HepG2 (cell line): ENCODE measurements at regions not wholly inside any gene's neighbourhood (a gene's known extent, or its start where the extent isn't known, plus 50 kb on each side); places are given as distances from the start of the nearest gene placed in this dataset.

Source experiments
- EZH2 ChIP-seq: conservative IDR thresholded peaks from 2 replicates; pipeline ENCODE4 v1.6.1; 2012; ENCODE audit warnings: mild to moderate bottlenecking, low read depth, low read length, moderate library complexity
- HOXA9 ChIP-seq: sonication (generic); formaldehyde crosslinking; IDR thresholded peaks from 2 replicates; pipeline ENCODE4 v1.8.1; 2022; ENCODE audit warnings: missing genetic modification reagents, mild to moderate bottlenecking, moderate library complexity, borderline replicate concordance
- ZNF251 ChIP-seq: sonication (generic); formaldehyde crosslinking; IDR thresholded peaks from 2 replicates; pipeline ENCODE4 v1.9.0; 2021; ENCODE audit warnings: mild to moderate bottlenecking, missing genetic modification reagents
- ZNF317 ChIP-seq: sonication (generic); formaldehyde crosslinking; IDR thresholded peaks from 2 replicates; pipeline ENCODE4 v1.5.0; 2020; ENCODE audit warnings: mild to moderate bottlenecking, missing genetic modification reagents
- TF ChIP-seq, protein P1 (sequence below): IDR thresholded peaks from 2 replicates; pipeline ENCODE4 v1.6.1; 2012; ENCODE audit warnings: low read length, improper control_type of control experiment
- TF ChIP-seq, protein P2 (sequence below): sonication (generic); formaldehyde crosslinking; IDR thresholded peaks from 2 replicates; pipeline ENCODE4 v1.9.0; 2021; ENCODE audit warnings: missing genetic modification reagents, borderline replicate concordance

DNA sequence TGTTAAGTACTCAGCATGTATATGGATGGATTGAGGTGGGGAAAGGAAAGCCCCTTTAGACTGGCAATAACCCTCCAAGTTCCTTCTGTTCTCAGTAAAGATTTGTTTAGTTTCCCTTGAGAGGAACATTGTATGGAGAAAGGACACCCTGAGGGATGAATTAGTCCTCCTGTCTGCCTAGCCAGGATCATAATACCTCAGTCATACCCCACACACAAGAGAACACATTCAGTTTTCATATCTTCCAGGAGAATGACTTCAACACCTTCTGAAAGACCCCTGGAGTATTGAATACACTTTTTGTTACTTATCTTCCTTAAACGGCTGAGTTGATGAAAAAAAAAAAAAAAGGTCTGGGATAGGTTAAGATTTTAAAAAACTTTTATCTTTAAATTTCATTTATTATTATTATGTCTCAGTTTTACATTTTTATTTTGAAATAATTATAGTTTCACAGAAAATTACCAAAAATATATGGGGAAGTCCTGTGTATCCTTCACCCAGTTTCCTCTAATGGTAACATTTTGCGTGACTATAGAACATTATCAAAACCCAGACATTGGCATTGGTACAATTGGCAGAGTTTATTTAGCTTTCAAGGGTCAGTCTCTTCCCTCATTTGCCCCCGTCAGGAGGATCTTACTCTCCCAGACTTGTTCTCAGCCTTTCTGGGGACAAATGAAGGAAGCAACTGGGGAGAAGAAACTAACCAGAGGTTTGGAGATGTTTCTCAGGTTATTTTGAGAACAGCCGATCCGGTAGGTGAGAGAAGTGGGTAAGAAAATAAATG, 88.0 kb downstream of the ACTBL2 start (continued):
- TF ChIP-seq, protein P1, sequence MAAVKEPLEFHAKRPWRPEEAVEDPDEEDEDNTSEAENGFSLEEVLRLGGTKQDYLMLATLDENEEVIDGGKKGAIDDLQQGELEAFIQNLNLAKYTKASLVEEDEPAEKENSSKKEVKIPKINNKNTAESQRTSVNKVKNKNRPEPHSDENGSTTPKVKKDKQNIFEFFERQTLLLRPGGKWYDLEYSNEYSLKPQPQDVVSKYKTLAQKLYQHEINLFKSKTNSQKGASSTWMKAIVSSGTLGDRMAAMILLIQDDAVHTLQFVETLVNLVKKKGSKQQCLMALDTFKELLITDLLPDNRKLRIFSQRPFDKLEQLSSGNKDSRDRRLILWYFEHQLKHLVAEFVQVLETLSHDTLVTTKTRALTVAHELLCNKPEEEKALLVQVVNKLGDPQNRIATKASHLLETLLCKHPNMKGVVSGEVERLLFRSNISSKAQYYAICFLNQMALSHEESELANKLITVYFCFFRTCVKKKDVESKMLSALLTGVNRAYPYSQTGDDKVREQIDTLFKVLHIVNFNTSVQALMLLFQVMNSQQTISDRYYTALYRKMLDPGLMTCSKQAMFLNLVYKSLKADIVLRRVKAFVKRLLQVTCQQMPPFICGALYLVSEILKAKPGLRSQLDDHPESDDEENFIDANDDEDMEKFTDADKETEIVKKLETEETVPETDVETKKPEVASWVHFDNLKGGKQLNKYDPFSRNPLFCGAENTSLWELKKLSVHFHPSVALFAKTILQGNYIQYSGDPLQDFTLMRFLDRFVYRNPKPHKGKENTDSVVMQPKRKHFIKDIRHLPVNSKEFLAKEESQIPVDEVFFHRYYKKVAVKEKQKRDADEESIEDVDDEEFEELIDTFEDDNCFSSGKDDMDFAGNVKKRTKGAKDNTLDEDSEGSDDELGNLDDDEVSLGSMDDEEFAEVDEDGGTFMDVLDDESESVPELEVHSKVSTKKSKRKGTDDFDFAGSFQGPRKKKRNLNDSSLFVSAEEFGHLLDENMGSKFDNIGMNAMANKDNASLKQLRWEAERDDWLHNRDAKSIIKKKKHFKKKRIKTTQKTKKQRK: no peak
- no peak for TF ChIP-seq ZNF251 (CRISPR knock-in tag)
- TF ChIP-seq, protein P2, sequence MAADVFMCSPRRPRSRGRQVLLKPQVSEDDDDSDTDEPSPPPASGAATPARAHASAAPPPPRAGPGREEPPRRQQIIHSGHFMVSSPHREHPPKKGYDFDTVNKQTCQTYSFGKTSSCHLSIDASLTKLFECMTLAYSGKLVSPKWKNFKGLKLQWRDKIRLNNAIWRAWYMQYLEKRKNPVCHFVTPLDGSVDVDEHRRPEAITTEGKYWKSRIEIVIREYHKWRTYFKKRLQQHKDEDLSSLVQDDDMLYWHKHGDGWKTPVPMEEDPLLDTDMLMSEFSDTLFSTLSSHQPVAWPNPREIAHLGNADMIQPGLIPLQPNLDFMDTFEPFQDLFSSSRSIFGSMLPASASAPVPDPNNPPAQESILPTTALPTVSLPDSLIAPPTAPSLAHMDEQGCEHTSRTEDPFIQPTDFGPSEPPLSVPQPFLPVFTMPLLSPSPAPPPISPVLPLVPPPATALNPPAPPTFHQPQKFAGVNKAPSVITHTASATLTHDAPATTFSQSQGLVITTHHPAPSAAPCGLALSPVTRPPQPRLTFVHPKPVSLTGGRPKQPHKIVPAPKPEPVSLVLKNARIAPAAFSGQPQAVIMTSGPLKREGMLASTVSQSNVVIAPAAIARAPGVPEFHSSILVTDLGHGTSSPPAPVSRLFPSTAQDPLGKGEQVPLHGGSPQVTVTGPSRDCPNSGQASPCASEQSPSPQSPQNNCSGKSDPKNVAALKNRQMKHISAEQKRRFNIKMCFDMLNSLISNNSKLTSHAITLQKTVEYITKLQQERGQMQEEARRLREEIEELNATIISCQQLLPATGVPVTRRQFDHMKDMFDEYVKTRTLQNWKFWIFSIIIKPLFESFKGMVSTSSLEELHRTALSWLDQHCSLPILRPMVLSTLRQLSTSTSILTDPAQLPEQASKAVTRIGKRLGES (CRISPR knock-in tag): no peak
- no peak for TF ChIP-seq HOXA9 (CRISPR knock-in tag)
- TF ChIP-seq ZNF317: no peak
- TF ChIP-seq EZH2: no peak
